ENCODE measurements at regions not wholly inside any gene's neighbourhood (a gene's known extent, or its start where the extent isn't known, plus 50 kb on each side); places are given as distances from the start of the nearest gene placed in this dataset.

GRCh38 chr2:199707593-199708185 is 143.3 kb downstream of the FTCDNL1 start:
- DNase-seq, result no peak

GRCh38 chr2:199705538-199705937 is 145.5 kb downstream of the FTCDNL1 start:
- no peak for DNase-seq

DNA sequence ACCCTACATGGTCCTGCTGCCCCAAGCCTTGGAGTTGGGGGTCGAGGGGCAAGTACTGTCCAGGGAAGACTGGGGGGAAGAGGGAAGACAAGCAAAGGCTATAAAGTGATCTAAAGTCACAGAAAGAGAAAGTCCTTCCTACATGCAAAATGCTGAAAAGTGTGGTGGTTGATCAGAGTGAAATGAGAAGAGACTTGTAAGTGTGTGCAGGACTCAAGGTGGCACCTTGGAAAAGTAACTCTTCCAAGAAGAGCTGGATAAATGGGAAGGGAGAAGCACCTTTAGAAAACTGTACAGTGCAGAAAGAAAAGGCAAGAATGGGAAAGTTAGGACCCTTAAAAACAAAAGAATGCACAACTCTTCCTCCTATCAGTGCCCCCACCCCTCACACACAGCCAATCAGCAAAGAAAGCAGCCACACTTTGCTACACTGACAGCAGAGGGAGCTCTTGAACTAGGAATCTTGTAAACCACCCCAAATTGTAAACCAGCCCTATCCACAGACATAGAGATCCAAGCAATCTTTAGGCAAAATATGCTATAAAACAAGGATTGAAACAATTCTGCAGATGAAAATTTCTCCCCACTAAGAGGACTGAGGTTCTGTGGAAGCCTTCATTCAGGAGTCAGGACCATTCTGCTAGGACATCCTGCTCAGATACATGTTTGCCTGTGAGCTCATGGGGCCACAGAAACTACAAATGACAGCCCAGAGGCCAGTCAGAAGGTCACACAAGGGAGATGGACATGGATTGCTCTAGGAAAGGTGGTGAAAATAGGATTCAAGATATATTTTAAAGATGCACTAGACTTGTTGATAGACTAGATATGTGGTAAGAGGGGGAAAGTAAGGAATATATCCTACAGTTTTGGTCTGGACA is 146.4 kb downstream of the FTCDNL1 start:
- no peak for DNase-seq

DNA sequence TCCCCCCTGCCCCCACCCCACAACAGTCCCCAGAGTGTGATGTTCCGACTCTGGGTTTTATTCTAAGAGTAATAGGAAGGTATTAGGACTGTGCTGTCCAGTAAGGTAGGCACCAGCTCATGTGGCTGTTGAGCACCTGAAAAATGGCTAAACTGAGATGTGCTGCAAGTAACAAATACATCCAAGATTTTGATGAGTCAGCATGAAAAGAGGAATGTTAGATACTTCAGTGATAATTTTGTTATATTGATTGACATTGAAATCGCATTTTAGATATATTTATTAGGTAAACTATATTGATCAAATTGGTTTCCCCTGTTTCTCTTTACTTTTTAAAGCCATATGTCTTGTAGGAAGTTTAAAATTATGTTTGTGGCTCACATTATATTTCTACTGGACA is 147.8 kb downstream of the FTCDNL1 start:
- no peak for DNase-seq

GRCh38 chr2:199697469-199697868 is 153.5 kb downstream of the FTCDNL1 start:
- DNase-seq, result no peak

- DNase-seq, result no peak
Measured at GRCh38 chr2:199696048-199696447, 154.9 kb downstream of the FTCDNL1 start.

DNA sequence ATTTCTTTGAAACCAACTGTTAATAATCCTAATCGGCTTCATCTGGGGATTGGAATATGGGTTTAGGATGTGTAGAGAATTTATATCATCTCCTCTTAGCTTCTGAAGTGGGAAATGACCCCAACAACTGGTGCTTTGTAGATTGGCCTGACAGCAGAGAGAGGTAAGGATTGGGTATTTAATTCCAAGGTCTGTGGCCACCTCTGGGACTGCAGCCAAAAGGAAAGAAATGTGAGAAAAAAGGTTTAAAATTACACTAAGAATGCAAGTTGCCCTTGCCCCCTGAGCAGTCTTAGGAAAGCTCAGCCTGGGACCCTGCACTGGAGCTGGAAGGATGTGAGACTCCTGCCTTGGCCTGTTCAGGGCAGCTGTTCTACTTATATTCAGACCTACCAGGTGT is 157.1 kb downstream of the FTCDNL1 start:
- DNase-seq, result no peak

DNA sequence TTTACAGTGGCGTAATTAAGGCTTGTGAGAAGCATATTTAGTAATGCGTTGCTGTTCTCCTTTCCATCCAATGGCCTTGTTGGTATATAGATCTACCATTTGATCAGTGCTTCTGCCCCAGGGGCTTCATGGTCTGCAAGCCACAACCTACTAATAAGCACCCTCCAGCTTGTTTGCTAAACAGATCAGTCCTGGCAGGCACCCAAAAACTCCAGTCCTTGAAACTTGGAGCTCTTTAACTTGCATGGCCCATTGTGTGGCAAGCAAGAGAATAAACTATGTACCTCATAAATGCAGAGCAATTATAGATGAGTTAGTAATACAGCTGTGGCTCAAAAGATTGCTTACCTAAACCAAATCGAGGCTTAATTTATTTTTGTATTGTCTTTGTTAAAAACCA is 158.5 kb downstream of the FTCDNL1 start:
- no peak for DNase-seq

GRCh38 chr2:199690225-199690624 is 160.8 kb downstream of the FTCDNL1 start:
- no peak for DNase-seq

DNA sequence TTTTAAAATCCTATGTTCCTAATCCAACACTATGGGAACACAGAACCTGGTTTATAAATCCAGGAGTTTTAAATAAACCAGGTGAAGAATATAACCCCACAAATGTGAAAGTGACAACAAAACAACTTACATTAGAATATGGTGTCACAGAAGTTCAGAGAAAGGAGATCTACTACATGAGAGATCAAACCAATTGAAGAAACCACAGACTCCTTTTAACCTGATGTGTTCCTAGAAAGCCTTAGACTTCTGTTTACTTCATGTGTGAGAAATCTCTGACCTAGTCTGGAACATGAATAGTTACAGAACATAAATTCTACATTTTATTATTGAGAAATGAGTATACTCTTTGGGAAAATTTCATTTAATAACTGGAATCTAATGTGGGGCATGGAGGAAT is 165.3 kb downstream of the FTCDNL1 start:
- no peak for DNase-seq

GRCh38 chr2:199684832-199685231 is 166.2 kb downstream of the FTCDNL1 start:
- no peak for DNase-seq

DNA sequence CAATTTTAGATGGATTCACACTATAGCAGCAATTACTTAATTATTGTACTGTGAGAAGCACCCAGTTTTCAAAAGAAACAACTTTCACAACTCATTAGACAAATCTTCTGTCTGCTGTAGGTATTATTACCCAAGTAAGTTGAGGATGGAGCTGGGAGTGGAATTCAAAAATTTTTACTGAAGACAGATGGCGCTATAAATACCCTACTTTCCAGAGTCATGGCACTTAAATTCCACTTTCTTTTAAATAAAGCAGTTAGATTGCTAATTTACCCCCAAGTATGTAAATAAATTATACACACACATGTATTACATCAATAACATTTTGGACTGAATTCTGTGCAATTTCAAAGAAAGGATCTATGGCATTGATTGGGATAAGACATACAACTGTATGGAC is 166.8 kb downstream of the FTCDNL1 start:
- DNase-seq, result no peak

DNA sequence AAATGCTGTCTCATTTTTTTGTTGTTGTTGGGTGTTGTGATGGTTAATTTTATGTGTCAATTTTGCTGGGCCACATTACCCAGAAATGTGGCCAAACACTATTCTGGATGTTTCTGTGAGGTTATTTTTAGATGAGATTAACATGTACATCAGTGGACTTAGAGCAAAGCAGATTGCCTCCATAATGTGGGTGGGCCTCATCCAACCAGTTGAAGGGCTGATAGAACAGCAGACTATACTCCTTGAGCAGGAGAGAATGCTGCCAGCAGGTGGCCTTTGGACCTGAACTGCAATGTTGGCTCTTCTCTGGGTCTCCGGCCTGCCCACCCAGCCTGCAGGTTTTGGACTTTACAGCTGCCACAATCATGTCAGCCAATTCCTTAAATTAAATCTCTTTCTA is 169.0 kb downstream of the FTCDNL1 start:
- no peak for DNase-seq

- no peak for DNase-seq
Measured at GRCh38 chr2:199680482-199680881, 170.5 kb downstream of the FTCDNL1 start.

- no peak for DNase-seq
Measured at GRCh38 chr2:199679883-199680282, 171.1 kb downstream of the FTCDNL1 start.

DNA sequence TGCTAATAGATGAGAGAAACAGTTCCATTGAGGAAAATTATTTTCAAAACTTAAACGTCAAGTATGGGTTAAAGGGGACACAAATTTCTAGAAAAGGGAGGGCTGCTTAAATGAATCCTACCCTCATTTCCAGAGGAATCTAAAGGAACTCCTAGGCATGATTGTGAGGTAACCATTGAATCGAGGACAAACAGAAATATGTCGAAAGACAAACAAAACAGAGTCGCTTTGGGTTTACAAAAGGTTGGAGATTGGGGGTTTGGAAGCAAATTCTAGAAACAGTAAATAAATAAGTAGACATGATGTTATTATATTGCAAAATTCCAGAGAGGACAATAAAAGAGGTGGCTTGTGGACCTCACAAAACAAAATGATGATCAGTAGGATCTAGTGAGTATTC is 173.1 kb downstream of the FTCDNL1 start:
- DNase-seq, result no peak

- no peak for DNase-seq
Measured at GRCh38 chr2:199668645-199669044, 182.3 kb downstream of the FTCDNL1 start.

- DNase-seq, result no peak
Measured at GRCh38 chr2:199663157-199663556, 187.8 kb downstream of the FTCDNL1 start.

DNA sequence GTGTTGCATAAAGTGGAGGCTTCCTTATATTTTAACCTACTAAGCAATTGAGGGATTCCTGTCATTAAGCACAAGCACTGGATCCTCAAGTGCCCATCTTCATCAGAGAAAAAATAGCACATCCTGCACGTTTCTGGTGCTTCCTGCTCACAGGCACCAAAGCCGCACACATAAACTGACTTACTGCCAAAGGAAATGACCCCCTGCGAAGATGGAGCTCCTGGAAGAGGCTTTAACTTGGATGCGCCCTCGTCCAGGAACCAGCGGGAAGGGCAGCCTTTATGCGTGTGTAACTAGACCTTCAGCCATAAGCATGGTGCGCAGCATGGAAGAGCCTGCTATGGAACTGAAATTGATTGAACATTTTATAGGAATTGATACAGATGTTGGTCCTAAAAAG is 188.7 kb downstream of the FTCDNL1 start:
- DNase-seq, result no peak

DNA sequence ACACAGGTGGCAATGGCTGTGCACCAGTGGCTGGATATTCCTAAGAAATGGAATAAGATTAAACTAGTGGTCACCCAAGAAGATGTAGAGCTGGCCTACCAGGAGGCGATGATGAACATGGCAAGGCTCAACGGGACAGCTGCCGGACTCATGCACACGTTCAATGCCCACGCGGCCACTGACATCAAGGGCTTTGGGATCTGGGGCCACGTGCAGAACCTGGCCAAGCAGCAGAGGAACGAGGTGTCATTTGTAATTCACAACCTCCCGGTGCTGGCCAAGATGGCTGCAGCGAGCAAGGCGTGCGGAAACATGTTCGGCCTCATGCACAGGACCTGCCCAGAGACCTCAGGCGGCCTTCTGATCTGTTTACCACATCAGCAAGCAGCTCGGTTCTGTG is 190.8 kb downstream of the FTCDNL1 start:
- DNase-seq, result peak; percentile 9

DNA sequence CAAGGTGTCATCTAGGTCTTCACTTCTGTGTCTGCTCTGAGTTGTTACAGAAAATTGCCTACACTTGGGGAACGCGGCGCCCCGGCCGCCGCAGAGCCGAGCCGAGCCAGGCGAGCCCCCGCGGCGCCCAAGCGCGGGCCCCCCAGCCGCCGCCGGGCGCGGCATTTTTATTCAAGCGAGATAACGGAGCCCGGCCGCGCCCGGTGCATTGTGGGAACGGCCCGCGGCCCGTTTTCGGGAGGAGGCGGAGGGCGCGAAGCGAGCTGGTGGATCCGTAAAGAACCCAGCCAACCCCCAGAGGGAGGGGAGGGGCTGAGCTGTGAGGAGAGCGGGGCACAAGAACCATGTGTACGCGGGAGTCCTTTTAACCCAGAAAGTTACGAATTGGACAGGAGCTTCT is 191.8 kb downstream of the FTCDNL1 start:
- peak; percentile 71 for DNase-seq

DNA sequence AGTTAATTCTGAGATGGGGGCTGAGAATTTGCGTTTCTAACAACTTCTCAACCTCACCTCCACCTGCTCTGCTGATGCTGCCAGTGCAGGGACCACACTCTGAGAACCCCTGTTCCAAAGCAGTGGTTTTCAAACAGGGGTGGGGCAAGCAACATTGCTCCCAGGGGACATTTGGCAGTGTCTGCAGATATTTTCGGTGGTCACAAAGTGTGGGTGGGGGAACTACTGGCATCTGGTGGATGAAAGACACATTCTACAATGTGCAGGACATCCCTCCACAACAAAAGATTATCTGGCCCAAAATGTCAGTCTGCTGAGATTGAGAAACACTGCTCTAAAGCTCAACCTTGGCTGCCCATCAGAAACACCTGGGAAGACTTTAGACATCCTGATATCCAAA is 188.7 kb upstream of the SATB2 start:
- no peak for DNase-seq

DNA sequence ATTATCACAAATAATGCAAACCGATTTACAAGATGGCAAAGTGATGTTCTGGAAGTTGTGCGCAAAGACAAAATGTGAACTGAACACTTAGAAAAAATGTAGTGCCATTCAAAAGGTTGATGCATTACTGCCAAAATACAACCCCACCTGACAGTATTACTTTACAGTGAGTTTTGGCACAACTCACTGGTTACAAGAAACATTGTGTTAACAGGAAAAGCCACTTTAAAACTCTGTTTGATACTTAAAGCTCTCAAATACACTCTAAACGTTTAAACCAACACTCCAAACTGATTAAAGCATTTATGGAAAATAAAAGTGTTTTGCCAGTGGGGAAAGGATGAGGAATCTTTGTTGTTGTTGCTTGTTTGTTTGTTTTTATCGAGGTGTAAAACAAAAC is 173.4 kb upstream of the SATB2 start:
- no peak for DNase-seq

- DNase-seq, result no peak
Measured at GRCh38 chr2:199629301-199629700, 171.6 kb upstream of the SATB2 start.

DNA sequence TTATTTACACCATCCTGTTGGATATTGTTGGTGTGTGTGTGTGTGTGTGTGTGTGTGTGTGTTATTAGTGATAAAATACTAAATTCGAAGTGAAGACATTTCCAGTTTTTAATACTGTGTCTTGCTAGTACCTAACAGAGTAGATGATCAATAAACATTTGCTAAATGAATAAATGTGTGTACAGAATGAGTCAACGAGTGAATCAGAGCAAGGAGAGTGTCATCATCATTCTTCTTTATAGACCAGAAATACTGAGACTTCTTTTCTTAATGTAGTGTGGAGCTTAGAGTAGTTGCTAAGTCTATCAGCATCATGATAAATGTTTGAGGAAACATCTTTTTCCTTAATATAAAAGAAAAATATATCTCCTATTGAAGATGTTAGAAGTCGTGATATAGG is 169.7 kb upstream of the SATB2 start:
- DNase-seq, result no peak

Data from retina (tissue), 1 donor.